PFSK-1 (cell line): ENCODE measurements at regions not wholly inside any gene's neighbourhood (a gene's known extent, or its start where the extent isn't known, plus 50 kb on each side); places are given as distances from the start of the nearest gene placed in this dataset.

Experiments
- POLR2AphosphoS5 ChIP-seq: IDR thresholded peaks from 2 replicates; pipeline ENCODE4 v1.6.1; 2012; ENCODE audit warnings: low read depth, mild to moderate bottlenecking, control low read depth, low read length, moderate library complexity
- TAF1 ChIP-seq: IDR thresholded peaks from 2 replicates; pipeline ENCODE4 v1.6.1; 2012; ENCODE audit warnings: low read length, control low read depth, borderline replicate concordance; ENCODE audit not compliant: insufficient read depth
- TF ChIP-seq, protein P1 (sequence below), 2 experiments: IDR thresholded peaks; 2 replicates each; pipeline versions ENCODE4 v1.6.1 to v1.8.0; 2011 to 2012; ENCODE audit warnings: low read depth in 2 of 2, low read length in 2 of 2, control low read depth in 1 of 2, inconsistent platforms in 1 of 2, mild to moderate bottlenecking in 1 of 2, moderate library complexity in 1 of 2; ENCODE audit not compliant: insufficient read depth in 1 of 2

DNA sequence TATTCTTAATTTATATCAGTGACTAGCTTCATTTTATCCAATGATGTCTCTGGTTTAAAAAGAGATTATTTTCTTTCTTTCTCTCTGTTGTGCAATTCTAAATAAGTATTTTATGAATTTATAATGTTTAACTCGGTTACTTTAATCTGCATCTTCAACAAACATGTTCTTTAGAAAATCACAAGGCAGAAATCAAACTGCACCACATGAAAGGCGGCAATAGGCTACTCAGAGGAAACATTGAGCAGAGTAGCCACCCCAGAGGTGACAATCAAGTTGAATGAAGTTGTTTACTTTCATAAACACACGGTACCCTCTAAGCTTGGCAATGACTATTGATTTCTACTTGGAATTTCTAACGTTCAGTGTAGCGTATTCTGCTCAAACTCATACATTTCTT, 677.8 kb upstream of the ROBO1 start:
- TF ChIP-seq POLR2AphosphoS5 (no peak), TAF1 (no peak)
- TF ChIP-seq, protein P1, sequence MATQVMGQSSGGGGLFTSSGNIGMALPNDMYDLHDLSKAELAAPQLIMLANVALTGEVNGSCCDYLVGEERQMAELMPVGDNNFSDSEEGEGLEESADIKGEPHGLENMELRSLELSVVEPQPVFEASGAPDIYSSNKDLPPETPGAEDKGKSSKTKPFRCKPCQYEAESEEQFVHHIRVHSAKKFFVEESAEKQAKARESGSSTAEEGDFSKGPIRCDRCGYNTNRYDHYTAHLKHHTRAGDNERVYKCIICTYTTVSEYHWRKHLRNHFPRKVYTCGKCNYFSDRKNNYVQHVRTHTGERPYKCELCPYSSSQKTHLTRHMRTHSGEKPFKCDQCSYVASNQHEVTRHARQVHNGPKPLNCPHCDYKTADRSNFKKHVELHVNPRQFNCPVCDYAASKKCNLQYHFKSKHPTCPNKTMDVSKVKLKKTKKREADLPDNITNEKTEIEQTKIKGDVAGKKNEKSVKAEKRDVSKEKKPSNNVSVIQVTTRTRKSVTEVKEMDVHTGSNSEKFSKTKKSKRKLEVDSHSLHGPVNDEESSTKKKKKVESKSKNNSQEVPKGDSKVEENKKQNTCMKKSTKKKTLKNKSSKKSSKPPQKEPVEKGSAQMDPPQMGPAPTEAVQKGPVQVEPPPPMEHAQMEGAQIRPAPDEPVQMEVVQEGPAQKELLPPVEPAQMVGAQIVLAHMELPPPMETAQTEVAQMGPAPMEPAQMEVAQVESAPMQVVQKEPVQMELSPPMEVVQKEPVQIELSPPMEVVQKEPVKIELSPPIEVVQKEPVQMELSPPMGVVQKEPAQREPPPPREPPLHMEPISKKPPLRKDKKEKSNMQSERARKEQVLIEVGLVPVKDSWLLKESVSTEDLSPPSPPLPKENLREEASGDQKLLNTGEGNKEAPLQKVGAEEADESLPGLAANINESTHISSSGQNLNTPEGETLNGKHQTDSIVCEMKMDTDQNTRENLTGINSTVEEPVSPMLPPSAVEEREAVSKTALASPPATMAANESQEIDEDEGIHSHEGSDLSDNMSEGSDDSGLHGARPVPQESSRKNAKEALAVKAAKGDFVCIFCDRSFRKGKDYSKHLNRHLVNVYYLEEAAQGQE (IDR thresholded peaks at IDR 0.05; ENCODE audit: insufficient read depth in 1 of 2, low read depth in 2 of 2, low read length in 2 of 2), result no peak
